H1 (cell line): ENCODE measurements at regions not wholly inside any gene's neighbourhood (a gene's known extent, or its start where the extent isn't known, plus 50 kb on each side); places are given as distances from the start of the nearest gene placed in this dataset.

Experiments
- CTCF ChIA-PET: fragments of 300-600 bp; sonication (Branson Sonifier 250); formaldehyde crosslinking; loops from one replicate; lab custom pipeline; 2021; ENCODE audit not compliant: partially characterized antibody; lab: Charles Lee
- POLR2A ChIA-PET: fragments of 300-600 bp; sonication (Branson Sonifier 250); formaldehyde crosslinking; loops from one replicate; lab custom pipeline; 2021; ENCODE audit warnings: inconsistent platforms; ENCODE audit not compliant: partially characterized antibody; lab: Charles Lee
- DNase-seq, 2 experiments: peaks; one replicate each; pipeline versions ENCODE4 v3.0.0 to v3.0.0-alpha.2; 2010 to 2022; ENCODE audit warnings: low spot score in 2 of 2, low read depth in 1 of 2, mixed read lengths in 1 of 2
- FAIRE-seq: peaks from 2 replicates; lab custom pipeline; 2011; peaks lifted over from hg19 to GRCh38; lab: Jason Lieb, UNC
- H2AFZ ChIP-seq: 2 replicates; pipeline ENCODE4 v1.8.1; 2012; ENCODE audit warnings: low read length, inconsistent platforms
- H2AK5ac ChIP-seq: 2 replicates; pipeline ENCODE4 v1.6.1; 2013; ENCODE audit warnings: low read depth, low read length
- H2BK120ac ChIP-seq: replicated peaks from 2 replicates; pipeline ENCODE3; 2013; ENCODE audit warnings: low read depth, low read length, inconsistent platforms
- H2BK12ac ChIP-seq: 2 replicates; pipeline ENCODE4 v1.6.1; 2013; ENCODE audit warnings: low read depth, low read length
- H2BK15ac ChIP-seq: 2 replicates; pipeline ENCODE4 v1.6.1; 2013; ENCODE audit warnings: low read length
- H2BK20ac ChIP-seq: 2 replicates; pipeline ENCODE4 v1.6.1; 2013; ENCODE audit warnings: low read length
- H2BK5ac ChIP-seq: 2 replicates; pipeline ENCODE4 v1.6.1; 2013; ENCODE audit warnings: low read depth, low read length
- H3K14ac ChIP-seq: 2 replicates; pipeline ENCODE4 v1.6.1; 2013; ENCODE audit warnings: inconsistent platforms; ENCODE audit not compliant: insufficient read length
- H3K18ac ChIP-seq: 2 replicates; pipeline ENCODE4 v1.6.1; 2013; ENCODE audit warnings: low read length; ENCODE audit errors: extremely low read depth
- H3K23ac ChIP-seq: 2 replicates; pipeline ENCODE4 v1.6.1; 2013; ENCODE audit warnings: inconsistent platforms; ENCODE audit not compliant: insufficient read length
- H3K23me2 ChIP-seq: 2 replicates; pipeline ENCODE4 v1.6.1; 2013; ENCODE audit warnings: low read depth, low read length
- H3K27ac ChIP-seq: 2 replicates; pipeline ENCODE4 v1.6.1; 2011; ENCODE audit warnings: low read depth, low read length, inconsistent platforms
- H3K27me3 ChIP-seq, 4 experiments: replicated peaks in 1 of 4; 1 replicate in 1 of 4; 2 replicates in 3 of 4; pipeline versions ENCODE4 v1.6.1 to v1.8.1; 2011 to 2013; ENCODE audit warnings: low read length in 3 of 4, mild to moderate bottlenecking in 3 of 4, inconsistent platforms in 2 of 4, mixed read lengths in 2 of 4, moderate library complexity in 1 of 4; ENCODE audit not compliant: control insufficient read depth in 3 of 4, insufficient read depth in 3 of 4; ENCODE audit errors: extremely low read depth in 1 of 4
- H3K36me3 ChIP-seq, 4 experiments: 2 replicates each; pipeline versions ENCODE4 v1.6.1 to v1.8.1; 2011 to 2013; ENCODE audit warnings: mild to moderate bottlenecking in 4 of 4, low read length in 3 of 4, moderate library complexity in 2 of 4, control low read depth in 1 of 4, inconsistent platforms in 1 of 4; ENCODE audit not compliant: insufficient read depth in 4 of 4, control insufficient read depth in 2 of 4
- H3K4ac ChIP-seq: replicated peaks from 2 replicates; pipeline ENCODE3; 2013; ENCODE audit warnings: low read length, low read depth, mixed read lengths, inconsistent platforms; ENCODE audit not compliant: insufficient read length
- H3K4me1 ChIP-seq, 4 experiments: replicated peaks in 1 of 4; 1 replicate in 1 of 4; 2 replicates in 3 of 4; pipeline versions ENCODE4 v1.6.1 to v1.8.1; 2011 to 2013; ENCODE audit warnings: low read length in 3 of 4, inconsistent platforms in 2 of 4, mixed read lengths in 1 of 4; ENCODE audit not compliant: insufficient read depth in 4 of 4, control insufficient read depth in 3 of 4
- H3K4me2 ChIP-seq, 2 experiments: 2 replicates each; pipeline versions ENCODE4 v1.6.1 to v1.8.1; 2011 to 2013; ENCODE audit warnings: low read depth in 2 of 2, low read length in 2 of 2, control low read depth in 1 of 2, inconsistent platforms in 1 of 2, mild to moderate bottlenecking in 1 of 2; ENCODE audit not compliant: insufficient read depth in 1 of 2
- H3K4me3 ChIP-seq, 4 experiments: fragments of 200-600, 300-600 bp in 1 of 4; sonication (generic), shearing (Covaris generic), sonication (Bioruptor Twin) in 1 of 4; 2 replicates each; pipeline versions ENCODE4 v1.5.1 to v1.8.1; 2011 to 2016; ENCODE audit warnings: low read length in 4 of 4, low read depth in 3 of 4, control low read depth in 2 of 4, inconsistent platforms in 2 of 4, mild to moderate bottlenecking in 2 of 4, mixed read lengths in 1 of 4, moderate library complexity in 1 of 4; ENCODE audit not compliant: insufficient read depth in 2 of 4; ENCODE audit errors: extremely low read depth in 1 of 4
- H3K56ac ChIP-seq: replicated peaks from 2 replicates; pipeline ENCODE3; 2013; ENCODE audit warnings: low read depth, mild to moderate bottlenecking, mixed read lengths, low read length, inconsistent platforms; ENCODE audit not compliant: insufficient read length
- H3K79me1 ChIP-seq: 2 replicates; pipeline ENCODE4 v1.6.1; 2013; ENCODE audit warnings: low read depth, low read length, control low read depth
- H3K79me2 ChIP-seq, 2 experiments: 2 replicates each; pipeline versions ENCODE4 v1.6.1 to v1.8.1; 2012 to 2013; ENCODE audit warnings: low read length in 2 of 2, mild to moderate bottlenecking in 2 of 2, inconsistent platforms in 1 of 2; ENCODE audit not compliant: insufficient read depth in 2 of 2, control insufficient read depth in 1 of 2
- H3K9ac ChIP-seq, 4 experiments: replicated peaks in 1 of 4; 1 replicate in 1 of 4; 2 replicates in 3 of 4; pipeline versions ENCODE4 v1.6.1 to v1.8.1; 2011 to 2013; ENCODE audit warnings: low read depth in 3 of 4, low read length in 3 of 4, control low read depth in 2 of 4, mild to moderate bottlenecking in 2 of 4, moderate library complexity in 2 of 4, inconsistent platforms in 1 of 4; ENCODE audit errors: extremely low read depth in 1 of 4
- H3K9me3 ChIP-seq, 2 experiments: 2 replicates each; pipeline versions ENCODE4 v1.6.1 to v1.8.1; 2012 to 2013; ENCODE audit warnings: mild to moderate bottlenecking in 2 of 2, moderate library complexity in 2 of 2, control low read depth in 1 of 2, inconsistent platforms in 1 of 2, low read depth in 1 of 2, low read length in 1 of 2, mixed read lengths in 1 of 2; ENCODE audit not compliant: insufficient read depth in 2 of 2
- H4K20me1 ChIP-seq, 2 experiments: replicated peaks in 1 of 2; 2 replicates each; pipeline versions ENCODE3 to v1.8.1; 2011 to 2013; ENCODE audit warnings: inconsistent platforms in 2 of 2, low read length in 2 of 2, mild to moderate bottlenecking in 1 of 2; ENCODE audit not compliant: insufficient read depth in 2 of 2, control insufficient read depth in 1 of 2
- H4K5ac ChIP-seq: 2 replicates; pipeline ENCODE4 v1.6.1; 2013; ENCODE audit warnings: low read length, low read depth, mixed read lengths, inconsistent platforms; ENCODE audit not compliant: insufficient read length
- H4K8ac ChIP-seq: 2 replicates; pipeline ENCODE4 v1.8.0; 2013; ENCODE audit warnings: mild to moderate bottlenecking, moderate library complexity, low read length, inconsistent platforms; ENCODE audit not compliant: insufficient read depth; ENCODE audit errors: extremely low read depth
- H4K91ac ChIP-seq: replicated peaks from 2 replicates; pipeline ENCODE3; 2013; ENCODE audit warnings: low read length, mixed read lengths, inconsistent platforms; ENCODE audit not compliant: insufficient read length
- BCL11A ChIP-seq, 2 experiments: IDR thresholded peaks; one replicate each; pipeline ENCODE4 v1.6.1; 2011; ENCODE audit warnings: low read depth in 2 of 2, low read length in 2 of 2, mild to moderate bottlenecking in 2 of 2
- EZH2 ChIP-seq: fragments of 200-600 bp; sonication (generic); IDR thresholded peaks from 2 replicates; pipeline ENCODE4 v1.7.1; 2012; ENCODE audit warnings: low read depth, mild to moderate bottlenecking, moderate library complexity, low read length, inconsistent platforms; ENCODE audit not compliant: severe bottlenecking
- JUND ChIP-seq: IDR thresholded peaks from 2 replicates; pipeline ENCODE4 v1.6.1; 2011; ENCODE audit warnings: mild to moderate bottlenecking, improper control_type of control experiment, low read length
- NANOG ChIP-seq: IDR thresholded peaks from 2 replicates; pipeline ENCODE4 v1.6.1; 2011; ENCODE audit warnings: low read length, low read depth, mild to moderate bottlenecking, inconsistent platforms; ENCODE audit not compliant: insufficient read depth, poor library complexity, severe bottlenecking
- TEAD4 ChIP-seq: IDR thresholded peaks from 2 replicates; pipeline ENCODE4 v1.6.1; 2012; ENCODE audit warnings: low read depth, low read length, inconsistent platforms, mixed read lengths
- WGBS, 2 experiments: shearing (Covaris generic) in 1 of 2; methylation state at CpG; one replicate each; pipeline versions ENCODE4 v1.1.6 to v1.1.7; 2013 to 2015; ENCODE audit warnings: low lambda C conversion rate in 2 of 2, mixed read lengths in 2 of 2, inconsistent platforms in 1 of 2, low coverage in 1 of 2, missing lambda C conversion rate in 1 of 2; ENCODE audit not compliant: insufficient replicate concordance in 2 of 2, insufficient coverage in 1 of 2, insufficient read length in 1 of 2; ENCODE audit errors: extremely low coverage in 1 of 2, missing lambda C conversion rate in 1 of 2; 5-methylcytosine and 5-hydroxymethylcytosine counted together

DNA sequence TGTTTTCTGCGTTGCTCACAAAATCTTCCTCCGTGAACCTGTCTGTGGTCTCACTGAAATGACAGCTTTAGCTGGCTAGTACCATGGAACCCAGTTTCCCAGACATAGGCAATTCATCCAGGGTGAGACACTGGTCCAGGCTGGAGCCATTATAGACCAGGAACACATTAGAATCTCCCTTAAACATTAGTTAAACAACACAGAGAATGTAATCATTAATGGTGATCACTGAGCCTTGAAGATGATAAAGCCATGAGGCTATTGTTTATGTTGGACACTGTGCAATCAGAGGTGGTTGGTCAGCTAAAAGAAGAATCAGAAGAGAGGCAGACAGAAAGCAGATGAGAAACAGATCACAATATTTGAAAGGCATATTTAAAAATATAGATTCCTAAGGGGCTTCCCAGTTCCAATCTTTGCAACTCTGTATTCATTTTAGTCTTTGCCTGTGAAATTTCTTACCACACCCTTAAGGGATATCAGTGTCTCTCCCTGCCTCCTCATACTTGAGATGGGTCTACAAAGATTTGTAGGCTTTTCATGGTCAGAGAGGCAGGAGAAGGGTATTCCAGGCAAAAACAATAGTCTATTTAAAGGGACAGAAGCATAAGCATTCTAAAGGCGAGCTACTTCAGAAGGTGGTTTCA lies 317.9 kb downstream of the MAP2K6 start:
- TF ChIP-seq JUND (no peak), BCL11A (IDR thresholded peaks at IDR 0.05; ENCODE audit: low read depth in 2 of 2, low read length in 2 of 2) (no peak), NANOG (no peak), TEAD4 (no peak), EZH2 (no peak)
- TF ChIP-seq, all 59 proteins: peak for 0
- H3K4me1 ChIP-seq: no peaks in the 10 kb centered on the region
- no peak overlapping the region for H2BK15ac ChIP-seq
- no peaks in the 10 kb centered on the region for H3K79me2 ChIP-seq
- no peaks in the 10 kb centered on the region for H4K20me1 ChIP-seq
- 89% methylated on average over 3 of the region's 3 CpGs; no CpG with 5 or more reads in 1 of the 2 experiments for WGBS, 2 experiments
- H3K4me3 ChIP-seq: no peak overlapping the region
- no peak for DNase-seq
- no peak overlapping the region for H3K56ac ChIP-seq
- H3K9me3 ChIP-seq: no peaks in the 10 kb centered on the region
- H3K4me2 ChIP-seq: no peak overlapping the region
- no peak overlapping the region for H3K4ac ChIP-seq
- FAIRE-seq: no peak
- no peak overlapping the region for H4K8ac ChIP-seq
- H3K23me2 ChIP-seq: no peaks in the 10 kb centered on the region
- no peaks in the 10 kb centered on the region for H3K79me1 ChIP-seq
- H2BK20ac ChIP-seq: no peak overlapping the region
- no peak overlapping the region for H3K27ac ChIP-seq
- POLR2A ChIA-PET: no interaction called here
- no peak overlapping the region for H2BK120ac ChIP-seq
- no peak overlapping the region for H2AK5ac ChIP-seq
- no peaks in the 10 kb centered on the region for H3K36me3 ChIP-seq
- no peak overlapping the region for H4K91ac ChIP-seq
- no peak overlapping the region for H2AFZ ChIP-seq
- no peak overlapping the region for H3K14ac ChIP-seq
- no peak overlapping the region for H3K23ac ChIP-seq
- H3K27me3 ChIP-seq: no peaks in the 10 kb centered on the region
- no peak overlapping the region for H2BK5ac ChIP-seq
- no peak overlapping the region for H3K9ac ChIP-seq
- CTCF ChIA-PET: interaction anchor here (0.5 kb wide), 1 partner anchor 149 kb away, joined by 5 read pairs; no protein-coding TSS in a partner anchor
- H2BK12ac ChIP-seq: no peak overlapping the region
- no peak overlapping the region for H3K18ac ChIP-seq
- H4K5ac ChIP-seq: no peak overlapping the region
